ENCODE measurements at regions not wholly inside any gene's neighbourhood (a gene's known extent, or its start where the extent isn't known, plus 50 kb on each side); places are given as distances from the start of the nearest gene placed in this dataset.
A peak's percentile ranks its signal among the peaks of the same experiment; 100 is the strongest.

DNA sequence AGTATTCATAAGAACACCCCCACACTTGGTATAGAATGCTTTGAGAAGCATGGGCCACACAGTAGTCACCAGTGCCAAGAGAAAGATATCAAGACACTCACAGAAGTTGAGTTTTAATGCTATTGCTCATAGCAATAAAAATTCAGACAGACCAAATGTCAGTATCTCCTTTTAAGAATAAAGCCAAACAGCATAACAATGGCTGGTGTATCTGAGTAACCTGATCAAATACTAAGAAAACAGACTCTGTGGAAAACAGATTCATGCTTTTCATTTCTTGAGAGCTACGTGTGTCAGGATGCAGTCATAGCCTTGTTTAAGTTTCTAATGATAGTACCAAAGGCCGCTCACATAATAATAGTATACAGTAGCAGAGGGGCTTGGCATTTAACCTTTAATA is 778.5 kb downstream of the MECOM start:
- DNase-seq, result no peak

DNA sequence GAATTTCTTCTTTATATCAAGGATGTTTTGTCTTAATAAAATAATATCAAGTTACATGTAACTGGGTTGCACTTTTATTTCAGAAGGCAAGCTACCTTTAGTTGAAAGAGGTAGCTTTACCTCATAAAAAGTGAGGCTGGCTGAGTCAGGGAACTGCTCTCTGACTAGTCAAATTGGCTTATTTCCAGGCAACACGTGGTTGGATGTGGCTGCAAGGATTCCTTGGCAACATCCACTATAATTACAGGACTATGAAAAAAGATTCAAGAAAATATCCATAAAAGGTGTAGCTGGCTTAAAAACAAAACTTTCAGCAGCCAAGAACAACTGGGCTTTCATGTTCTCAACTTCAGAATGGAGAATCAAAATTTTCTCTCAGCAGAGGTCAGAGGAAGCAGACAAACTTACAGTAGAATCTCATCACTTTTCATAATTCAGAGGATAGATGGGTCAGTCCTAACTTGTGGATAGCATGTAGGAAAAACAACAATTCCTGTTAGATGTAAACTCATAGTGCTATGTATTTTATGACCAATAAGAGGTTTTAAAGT is 779.1 kb downstream of the MECOM start:
- DNase-seq, result no peak

DNA sequence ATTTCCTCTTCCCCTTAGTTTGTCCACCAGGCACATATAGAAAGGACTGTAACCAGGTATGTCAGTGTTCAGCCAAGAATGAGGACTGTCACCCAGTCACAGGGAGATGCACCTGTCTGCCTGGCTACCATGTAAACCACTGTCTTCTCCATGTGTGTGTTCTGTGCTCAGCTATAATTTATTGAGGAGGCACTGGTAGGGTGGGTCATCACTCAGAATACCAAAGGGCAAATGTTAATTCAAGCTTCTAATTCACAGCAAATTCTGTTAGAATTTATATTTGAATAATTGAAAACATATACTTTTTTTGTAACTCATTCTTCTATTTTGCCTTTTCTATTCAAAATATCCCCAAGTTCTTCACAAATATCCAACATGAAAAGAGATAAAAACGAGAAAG is 780.4 kb downstream of the MECOM start:
- no peak for DNase-seq

DNA sequence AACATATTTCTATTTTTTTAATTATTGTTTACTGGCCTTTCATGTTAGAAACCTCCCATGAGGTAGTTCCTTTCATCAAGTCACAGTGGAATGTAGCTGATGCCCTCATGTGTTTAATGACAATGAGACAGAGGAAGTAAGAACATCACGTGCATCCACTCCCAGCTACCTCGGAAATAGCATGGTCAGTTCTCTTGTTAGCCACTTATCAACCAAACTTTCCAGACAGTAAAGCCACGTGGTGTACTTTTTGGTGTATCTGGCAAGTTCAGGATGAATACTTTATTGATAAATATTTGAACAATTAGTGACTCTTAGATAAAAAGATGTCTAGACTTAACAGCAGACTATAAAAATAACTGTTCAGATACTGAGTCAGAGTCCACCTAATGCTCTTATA is 781.7 kb downstream of the MECOM start:
- no peak for DNase-seq

DNA sequence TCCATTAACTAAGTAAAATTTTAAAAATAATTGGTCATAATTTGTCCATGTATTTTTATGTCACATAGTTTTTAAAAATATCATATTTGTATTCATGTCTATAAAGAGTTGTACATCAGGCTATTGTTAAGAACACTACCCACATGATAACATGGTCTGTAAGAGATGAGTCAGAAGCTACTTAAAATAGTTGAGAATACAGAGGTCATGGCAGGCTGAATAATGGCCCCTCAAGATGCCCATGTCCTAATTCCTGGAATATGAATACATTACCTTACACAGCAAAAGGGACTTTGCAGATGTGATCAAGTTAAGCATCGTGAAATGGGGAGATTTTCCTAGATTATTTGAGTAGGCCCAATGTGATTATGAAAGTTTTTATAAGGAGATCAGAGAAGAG is 782.9 kb upstream of the GOLIM4 start:
- no peak for DNase-seq

DNA sequence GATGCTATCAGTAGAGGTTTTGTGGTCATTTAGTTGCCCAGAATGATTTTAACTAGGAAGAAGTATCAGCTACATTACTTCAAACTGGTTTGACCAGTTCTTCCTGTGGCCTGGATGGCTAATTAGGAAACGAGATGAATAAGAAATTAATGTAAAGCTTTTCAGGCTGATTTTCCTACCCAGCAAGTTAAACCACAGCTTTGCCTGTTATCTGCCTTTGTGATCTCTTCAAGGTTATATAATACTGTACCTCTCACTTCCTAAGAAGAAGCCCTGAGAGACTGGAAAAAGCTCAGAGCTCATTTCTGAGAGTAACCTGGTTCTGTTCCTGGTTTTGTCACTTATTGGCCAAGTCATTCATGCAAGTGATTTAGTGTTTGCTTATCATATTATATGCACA is 782.2 kb upstream of the GOLIM4 start:
- no peak for DNase-seq

DNA sequence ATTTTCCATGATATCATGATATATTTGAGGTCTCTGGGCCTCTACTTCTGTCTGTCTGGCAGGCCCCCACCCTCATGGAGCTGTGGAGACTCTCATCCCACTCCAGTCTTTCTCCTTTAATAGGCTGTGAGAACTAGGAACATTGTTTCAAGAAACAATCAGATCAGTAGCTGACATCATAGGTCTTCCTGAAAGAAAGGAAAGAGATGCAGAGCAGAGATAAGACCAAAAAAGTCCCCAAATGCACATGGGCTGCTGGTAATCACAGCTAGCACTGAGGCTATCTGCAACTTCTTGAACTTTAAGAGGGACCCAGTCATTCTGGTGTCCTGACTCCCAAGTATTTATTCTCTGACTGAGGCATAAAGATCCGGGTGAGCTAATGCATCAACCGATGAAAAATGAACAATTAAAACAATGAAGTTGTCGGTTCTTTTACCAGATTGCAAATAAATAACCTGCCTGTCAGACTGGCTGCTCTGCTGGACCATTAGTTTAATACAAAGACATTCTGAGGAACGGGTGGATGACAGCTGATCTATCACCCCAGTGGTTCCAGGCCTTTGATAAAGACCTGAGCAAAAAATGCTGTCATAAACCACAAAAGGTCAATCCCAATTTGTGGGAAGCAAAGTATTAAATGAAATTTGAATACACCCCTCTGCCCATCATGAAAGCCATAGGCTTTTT is 780.8 kb upstream of the GOLIM4 start:
- no peak for DNase-seq

DNA sequence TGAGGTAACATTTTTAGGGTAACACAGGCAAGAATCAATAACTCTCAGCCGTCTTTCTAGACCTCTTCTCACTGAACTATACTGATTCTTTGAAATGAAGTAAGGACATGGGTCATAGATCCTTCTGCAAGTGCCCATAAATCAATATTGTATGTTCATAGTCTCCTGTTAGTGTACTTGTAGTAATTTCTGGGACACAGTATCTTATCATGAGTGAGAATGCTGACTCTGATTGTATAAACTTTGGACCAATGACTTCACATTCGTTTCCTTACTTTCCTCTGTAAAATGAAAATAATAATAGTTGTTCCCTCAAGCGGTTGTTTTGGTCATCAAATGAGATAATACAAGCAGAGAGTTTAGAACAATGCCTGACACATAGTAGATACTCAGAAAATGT is 777.1 kb upstream of the GOLIM4 start:
- DNase-seq, result no peak

DNA sequence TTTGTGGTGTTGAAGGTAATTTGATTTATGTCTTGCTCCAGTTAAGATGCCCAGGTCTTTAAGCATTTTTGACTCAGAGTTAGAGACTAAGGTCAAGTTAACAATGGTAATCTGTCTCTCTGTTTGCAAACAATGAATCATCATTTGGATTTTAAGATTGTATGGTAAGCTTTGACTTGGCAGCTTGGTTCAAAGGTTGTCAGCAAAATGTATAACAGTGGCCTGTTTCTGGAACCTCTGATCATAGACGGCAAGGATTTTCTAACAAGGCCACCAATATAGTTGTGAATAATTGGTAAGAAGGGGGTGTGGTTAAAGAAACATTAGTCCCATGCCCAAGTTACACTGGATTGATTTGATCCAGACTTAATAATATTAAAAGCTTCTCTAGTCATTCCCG is 775.2 kb upstream of the GOLIM4 start:
- DNase-seq, result no peak

DNA sequence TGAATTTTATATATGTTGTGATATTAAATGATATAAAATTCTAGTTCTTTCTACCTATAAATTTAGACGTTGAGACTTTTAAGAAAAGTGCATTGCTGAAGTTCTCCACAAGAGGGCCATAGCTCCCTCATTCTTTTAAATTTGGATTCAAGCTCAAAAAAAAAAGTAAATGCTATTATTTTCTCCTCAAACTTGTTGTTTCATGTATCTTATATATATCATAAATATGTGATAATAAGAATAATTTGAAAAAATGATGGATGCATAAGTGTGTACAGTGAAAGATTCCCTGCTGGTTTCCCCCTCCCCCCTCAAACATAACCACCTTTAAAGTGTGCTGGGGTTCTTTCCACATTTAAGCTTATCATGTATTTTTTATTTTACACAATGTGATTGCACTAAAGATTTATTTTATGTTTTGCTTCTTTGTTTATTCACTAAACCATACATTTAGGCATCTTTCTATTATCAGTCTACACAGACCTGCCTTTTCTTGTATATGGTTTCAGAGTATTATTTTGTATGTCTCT is 769.4 kb upstream of the GOLIM4 start:
- DNase-seq, result no peak

DNA sequence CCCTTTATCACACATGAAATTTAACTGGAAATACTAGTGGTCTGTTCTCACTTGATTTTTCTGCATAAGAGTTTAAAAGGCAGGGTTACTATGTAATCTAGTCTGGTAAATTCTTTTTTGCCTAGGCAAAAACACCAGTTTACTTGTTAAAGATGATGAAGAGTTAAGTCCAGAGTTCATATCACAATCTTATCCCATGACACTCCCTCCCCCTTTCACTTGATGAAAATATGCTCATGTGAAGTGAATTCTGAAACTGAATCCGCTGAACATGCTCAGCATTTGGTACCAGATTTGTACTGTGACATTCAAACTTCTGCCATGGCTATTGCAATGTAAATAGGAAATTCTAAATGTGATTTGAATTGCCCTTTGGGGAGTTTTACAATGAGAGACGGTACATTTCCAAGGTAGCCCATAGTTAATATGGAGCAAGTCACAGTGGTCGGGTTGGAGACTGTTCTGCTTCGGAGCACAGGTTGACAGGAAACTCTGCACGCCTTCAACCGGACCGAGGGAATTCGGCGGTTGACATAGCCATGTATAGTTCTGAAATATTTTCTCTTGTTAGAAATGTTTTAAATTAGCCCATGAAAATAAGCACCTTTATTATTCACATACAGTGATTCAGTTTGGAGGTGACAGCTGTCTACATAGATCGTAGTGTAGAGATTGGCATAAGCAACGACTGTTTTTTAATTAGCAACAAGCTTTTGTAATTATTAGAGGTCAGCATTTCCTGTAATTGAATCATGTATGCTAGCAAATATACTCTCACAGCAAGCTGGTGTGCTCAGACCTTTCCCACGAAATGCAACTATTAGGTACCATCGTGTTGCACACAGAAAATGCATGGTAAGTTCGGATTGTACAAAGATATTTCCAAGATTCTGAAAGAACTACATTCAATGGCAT is 768.6 kb upstream of the GOLIM4 start:
- DNase-seq, result no peak

DNA sequence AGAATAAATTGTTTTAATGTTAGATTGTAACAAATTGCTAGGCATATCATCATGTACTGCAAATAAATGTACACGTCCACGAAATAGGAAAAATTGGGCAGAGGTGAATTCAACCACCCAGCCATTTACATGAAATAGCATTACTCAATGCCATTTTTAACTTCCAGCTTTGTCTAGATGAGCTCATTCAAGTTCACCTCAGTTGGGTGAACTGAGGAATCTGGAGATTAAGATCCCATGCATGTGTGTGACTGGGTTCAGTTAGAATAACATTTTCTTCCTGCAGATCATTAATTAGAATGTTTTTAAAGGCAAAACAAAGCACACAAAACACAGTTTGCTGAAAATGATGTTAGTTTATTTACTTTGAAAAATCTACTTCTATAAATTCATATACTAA is 767.8 kb upstream of the GOLIM4 start:
- DNase-seq, result no peak

DNA sequence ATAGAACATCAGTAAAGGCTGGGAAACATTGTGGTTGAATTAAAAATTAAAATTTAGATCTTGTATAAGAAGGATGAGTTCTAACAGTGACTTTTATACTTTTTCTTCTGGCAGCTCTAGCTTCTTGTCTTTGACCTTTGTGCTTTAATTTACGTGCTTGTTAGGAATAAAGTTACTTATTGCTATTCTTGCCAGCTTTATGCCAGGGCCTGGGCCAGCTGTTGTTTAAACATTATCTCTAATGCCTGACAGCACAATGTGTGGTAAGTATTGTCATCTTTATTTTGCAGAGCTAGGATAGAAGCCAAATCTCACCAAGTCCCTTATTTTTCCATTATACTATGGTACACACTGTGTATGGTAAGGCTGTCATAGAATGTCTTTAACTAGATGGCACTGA is 766.7 kb upstream of the GOLIM4 start:
- DNase-seq, result no peak

DNA sequence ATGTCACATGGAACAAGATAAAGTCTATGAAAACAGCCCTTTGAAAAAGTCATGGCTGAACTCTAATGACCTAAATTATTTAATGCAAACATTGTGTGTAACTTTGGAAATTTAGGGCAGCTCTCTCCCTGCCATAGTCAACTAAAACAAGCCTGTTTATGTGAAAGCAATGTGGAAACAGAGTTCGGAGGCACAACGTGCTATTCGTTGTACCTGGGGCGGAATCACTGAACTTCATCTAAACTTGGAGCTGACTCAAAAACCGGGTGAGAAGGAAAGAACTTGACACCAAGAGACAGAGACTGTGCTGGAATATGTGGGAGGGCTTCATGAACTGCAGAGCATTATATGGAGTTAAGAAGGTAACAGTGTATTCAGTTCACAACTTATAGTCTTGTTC is 764.9 kb upstream of the GOLIM4 start:
- DNase-seq, result no peak

DNA sequence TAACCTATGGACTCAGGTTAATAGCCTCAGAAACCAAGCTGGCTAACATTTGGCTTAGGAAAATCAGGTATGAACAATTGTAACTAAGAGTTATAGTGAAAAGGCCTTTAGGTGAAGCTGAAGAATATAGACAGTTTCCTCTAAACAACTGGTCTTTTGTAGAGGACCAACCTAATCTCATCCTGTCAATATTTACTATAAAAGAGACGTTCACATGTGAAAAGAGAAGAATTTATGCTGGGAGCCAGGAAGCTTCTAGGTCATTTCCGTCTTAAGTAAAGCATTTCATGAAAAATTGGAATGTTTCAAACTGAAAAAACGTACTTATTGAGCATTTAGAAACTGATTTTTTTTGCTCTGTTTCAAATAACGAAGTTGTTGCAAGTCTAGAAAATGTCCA is 764.3 kb upstream of the GOLIM4 start:
- no peak for DNase-seq

DNA sequence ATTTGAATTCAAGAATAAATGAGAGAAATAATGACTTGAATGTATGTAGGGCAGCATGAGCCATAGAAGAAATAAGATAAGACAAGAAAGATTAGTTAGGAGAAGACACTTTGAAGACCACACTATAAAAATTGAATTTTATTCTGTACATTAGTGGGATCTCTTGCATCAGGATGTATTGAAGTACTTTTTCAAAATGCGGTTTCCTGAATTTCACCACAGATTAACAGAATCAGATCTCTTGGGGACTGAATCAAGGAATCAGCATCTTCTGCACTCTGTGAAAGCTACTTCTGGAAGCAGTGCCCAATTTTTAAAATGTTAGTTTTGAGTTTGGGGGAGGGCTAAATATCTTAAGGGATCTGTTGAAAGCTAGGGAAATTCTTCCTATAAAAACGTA is 763.9 kb upstream of the GOLIM4 start:
- DNase-seq, result no peak

DNA sequence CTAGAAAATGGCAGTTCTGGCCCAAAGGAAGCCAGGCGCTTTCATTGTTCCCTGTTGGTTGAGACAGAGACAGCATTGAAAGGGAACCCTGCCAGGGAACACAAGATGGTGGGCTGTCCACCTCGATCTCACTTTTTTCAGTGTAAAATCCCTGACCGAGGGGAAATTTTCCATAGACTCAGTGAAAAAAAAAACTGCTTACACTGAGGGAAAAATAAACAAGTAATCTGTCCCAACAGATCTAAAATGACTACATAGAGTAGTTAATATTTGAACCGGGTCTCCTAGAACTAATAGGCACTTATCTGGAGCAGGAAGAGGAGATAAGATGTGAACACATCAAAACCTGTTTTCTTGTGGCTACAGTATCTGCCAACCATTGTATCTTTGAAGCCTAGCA is 763.4 kb upstream of the GOLIM4 start:
- no peak for DNase-seq

DNA sequence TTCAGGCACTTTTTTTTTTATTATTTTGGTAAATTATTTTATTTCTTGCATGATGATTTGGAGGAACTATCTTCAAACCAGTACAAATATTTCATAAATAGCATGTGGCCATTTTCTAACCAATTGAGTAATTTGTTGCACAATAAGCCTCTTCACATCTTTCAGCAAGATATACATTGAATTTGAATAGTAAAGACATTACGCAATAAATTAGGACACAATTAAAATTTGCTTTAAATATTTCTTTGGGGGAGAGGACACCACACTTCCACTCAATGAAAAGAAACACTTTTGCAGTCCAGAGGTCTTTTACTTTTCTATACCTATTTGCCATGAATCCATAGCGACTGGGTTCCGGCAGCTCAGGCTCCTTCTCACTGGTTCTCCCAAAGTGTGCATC is 762.6 kb upstream of the GOLIM4 start:
- DNase-seq, result no peak

DNA sequence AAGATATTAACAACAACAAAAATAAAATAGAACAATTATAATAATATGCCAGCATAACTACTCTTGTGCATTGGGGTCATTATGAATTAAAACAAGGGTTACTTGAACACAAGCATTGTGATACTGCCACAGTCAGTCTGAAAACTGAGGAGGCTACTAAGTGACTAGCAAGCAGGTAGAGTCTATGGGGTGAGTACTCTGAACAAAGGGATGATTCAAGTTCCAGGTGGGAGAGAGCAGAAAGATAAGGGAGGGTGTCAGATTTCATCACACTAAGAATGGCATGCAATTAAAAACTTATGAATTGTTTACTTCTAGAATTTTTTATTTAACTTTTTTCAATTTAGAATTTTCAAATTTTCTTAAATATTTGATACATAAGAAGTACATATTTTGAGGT is 754.4 kb upstream of the GOLIM4 start:
- no peak for DNase-seq

DNA sequence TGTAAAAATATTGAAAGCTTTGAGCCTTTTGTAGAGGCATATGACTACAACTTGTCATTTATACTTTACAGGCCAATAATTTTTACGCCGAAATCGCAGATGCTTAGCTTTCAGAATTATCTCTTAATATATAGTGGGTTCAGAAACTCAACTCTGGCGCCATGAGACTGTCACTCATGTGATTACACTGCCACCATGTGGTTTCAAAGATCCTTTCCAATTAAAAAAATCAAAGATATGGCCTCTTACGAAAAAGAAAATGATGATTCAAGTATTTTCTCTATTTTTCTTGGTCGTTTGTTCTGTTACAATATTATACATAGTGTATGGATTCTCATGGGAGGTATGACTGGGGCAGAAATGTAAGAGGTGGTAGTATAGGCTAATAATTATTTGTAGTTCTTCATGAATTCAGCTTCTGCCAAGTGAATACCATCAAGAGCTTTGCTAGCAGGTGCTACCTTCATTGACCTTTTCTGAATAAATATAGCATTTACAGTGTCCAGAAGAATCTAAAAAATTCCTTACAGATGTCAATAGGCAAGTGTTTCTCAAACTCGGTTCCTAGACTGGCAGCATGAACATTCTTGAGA is 751.7 kb upstream of the GOLIM4 start:
- DNase-seq, result peak; percentile 6

DNA sequence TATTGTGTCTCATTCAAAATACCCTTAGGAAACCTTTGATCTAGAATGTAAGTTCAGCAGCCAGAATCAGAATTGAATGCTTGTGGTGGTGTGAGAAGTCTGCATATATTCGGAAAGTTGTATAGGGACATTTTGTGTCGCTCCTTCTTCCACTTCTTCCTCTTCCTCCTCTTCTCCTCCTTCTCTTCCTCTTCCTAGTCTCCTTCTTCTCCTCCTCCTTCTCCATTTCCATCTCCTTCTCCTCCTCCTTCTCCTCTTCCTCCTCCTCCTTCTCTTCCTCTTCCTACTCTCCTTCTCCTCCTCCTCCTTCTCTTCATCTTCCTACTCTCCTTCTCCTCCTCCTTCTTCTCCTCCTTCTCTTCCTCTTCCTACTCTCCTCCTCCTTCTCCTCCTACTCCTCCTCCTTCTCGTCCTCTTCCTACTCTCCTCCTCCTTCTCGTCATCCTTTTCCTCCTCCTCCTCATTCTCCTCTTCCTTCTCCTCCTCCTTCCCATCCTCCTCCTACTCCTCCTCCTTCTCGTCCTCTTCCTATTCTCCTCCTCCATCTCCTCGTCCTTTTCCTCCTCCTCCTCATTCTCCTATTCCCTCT is 749.3 kb upstream of the GOLIM4 start:
- DNase-seq, result no peak

DNA sequence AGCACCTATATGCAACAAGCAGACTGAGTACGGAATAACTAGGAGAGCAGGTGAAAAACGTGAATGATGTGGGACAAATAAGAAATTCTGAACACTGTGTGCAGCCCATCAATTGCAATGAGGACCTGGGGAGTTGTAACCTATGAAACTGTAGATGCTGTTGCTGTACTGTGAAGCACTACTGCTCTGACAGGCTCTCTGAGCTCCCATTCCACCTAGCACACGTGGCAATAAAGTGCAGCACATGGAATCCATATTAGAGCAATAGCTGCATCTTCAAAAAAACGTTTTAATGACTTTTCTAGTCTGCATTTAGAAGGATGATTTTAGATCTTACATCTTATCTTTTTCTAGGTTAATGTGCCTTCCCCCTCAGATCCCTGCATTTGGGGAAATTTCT is 748.7 kb upstream of the GOLIM4 start:
- DNase-seq, result no peak

DNA sequence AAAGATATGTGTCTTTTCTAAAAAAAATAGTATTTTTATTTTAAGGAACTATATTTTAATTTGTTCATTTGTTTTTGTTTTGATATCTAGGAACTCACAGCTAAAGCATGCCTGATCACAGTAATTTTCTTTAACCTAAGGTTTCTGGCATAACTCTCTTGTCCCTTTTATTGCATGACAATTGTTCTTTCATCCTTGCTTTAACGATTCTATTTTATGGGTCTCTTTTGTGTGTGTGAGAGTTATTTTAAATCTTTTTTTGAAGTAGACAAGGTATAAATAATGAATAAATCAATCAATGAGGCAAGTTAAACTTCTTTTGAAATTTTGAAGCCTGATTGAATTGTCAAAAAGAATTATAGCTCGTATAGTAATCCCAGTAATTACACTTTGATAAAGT is 747.8 kb upstream of the GOLIM4 start:
- no peak for DNase-seq

Data from CD4-positive, alpha-beta T cell treated with Interleukin-21 for 1 hour (primary cell).